HG03520 (cell line): ENCODE measurements at regions not wholly inside any gene's neighbourhood (a gene's known extent, or its start where the extent isn't known, plus 50 kb on each side); places are given as distances from the start of the nearest gene placed in this dataset.
"Not testable (repeated sequence)": the region's sequence is repeated elsewhere in the genome, so short reads cannot be mapped to it uniquely, and the experiment has no call there.

ENCODE experiments used
- ATAC-seq: cut with Tn5 transposase; IDR thresholded peaks from one replicate; pipeline ENCODE4 v1.9.1; 2021; ENCODE audit warnings: mild to moderate bottlenecking, moderate library complexity; ENCODE audit not compliant: unreplicated experiment

DNA sequence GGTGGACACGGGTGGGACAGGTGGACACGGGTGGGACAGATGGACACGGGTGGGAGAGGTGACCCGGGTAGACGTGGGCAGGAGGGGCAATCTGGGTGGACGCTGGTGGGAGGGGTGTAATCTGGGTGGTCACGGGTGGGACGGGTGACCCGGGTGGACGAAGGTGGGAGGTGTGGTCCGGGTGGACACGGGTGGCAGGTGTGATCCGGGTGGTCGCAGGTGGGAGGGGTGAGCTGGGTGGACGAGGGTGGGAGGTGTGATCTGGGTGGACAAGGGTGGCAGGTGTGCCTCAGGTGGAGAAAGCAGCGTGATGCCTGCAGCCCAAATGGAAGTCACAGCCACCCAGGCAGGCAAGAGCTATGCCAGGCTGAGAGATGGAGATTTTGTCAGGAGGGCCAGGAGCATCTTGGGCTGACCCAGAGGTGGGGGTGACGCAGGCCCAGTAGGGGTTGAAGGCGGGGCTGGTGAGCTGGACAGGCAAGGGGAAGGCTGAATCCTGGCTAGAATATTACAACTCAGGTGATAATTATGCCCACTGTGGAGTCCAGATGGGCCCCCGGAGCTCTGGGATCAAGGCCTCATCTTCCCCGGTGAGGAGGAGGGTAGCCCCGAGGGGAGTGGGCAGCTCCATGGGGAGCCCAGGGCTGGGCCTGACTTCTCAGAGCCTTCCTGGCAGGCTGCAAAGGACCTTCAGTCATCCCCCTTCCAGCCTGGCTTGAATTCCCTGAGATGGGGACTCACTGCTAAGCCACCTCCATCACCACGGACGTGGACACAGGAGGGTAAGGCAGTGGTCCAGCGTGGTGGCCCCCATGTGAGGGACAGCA lies 100.0 kb downstream of the ADRA2C start:
- ATAC-seq = no peak

DNA sequence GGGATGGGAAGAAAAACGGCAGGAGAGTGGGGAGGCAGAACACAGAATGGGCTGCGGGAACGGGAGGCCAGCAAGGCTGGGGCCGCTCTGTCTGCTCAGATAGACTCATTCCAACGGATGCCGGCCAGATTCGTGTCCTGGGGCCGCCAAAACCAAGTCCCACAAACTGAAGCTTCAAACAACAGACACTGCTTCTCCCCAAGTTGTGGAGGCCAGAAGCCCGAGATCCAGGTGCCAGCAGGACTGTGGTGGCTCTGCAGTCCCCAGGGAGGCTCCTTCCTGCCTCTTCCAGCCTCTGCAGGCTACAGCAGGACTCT lies 100.6 kb downstream of the ADRA2C start:
- no peak for ATAC-seq

DNA sequence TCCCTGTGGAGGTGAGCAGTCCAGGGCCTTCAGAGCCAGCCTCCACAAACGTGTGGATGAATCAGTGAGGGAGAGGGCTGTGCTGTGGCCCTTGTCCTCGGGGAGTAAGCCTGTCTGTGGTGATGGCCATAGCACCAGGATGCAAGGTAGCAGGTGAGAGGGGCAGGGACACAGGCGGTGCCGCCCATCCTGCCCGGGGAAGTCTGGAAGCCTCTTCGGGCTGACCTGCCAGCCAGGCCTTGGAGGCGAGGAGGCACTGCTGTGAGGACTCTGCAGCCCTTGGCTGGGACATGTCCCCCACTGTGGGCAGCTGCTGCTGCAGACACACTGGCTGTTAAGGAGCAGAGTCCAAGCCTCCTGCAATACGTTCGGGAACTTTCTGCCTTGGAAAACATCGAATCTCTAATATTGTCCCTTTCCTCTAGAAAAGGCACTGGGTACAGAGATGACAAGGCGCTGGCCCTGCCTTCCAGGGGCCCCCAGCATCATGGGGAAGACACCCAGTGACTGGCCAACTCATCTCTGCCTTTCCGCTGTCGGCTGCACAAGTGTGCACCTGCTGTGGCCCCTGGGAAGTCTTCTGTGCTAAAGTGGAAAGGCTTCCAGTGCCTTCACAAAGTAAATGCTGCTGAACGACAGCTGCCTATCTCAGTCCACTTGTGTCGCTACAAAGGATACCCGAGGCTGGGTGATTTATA lies 101.4 kb downstream of the ADRA2C start:
- no peak for ATAC-seq

DNA sequence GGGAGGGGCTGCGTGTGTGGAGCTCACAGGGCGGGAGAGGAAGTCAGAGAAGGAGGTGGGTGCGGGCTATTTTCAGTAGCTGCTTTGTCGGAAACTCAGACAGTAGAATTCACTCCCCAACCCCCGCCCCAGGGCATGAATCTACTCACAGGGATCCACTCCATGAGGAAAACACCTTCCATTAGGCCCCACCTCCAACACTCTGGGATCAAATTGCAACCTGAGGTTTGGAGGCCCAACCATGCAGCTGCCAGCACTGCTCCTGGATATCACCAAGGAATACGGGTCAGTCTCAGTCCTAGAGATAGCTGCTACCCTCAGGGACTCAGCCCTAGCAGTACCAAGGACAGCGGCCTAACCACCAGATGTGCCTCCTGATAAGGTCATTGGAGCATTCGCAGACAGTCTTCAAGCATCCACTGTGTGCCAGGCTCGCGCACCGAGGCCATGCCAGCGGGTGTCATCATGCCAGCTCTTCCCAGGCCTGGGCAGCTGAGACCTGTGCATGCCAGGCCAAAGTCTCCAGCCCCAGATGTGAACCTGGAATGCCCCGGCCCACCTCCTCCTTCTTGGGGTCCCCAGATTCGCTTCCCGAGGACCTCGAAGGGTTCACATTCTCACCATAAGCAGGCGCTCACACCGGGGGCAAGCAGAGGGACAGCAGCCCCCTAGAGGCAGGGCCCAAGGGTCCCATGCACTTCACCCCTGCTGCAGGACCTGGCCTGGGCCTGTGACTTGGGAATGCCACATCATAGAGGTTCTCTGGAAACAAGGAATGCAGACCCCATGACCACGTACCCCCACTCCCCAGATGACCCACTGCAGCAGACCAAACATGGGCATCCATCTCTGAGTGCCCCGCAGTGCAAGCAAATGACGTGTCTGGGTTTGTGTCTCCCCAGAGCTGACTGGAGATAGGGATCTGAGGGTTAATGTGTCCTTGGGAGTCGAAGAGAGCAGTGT lies 102.3 kb downstream of the ADRA2C start:
- ATAC-seq = no peak

DNA sequence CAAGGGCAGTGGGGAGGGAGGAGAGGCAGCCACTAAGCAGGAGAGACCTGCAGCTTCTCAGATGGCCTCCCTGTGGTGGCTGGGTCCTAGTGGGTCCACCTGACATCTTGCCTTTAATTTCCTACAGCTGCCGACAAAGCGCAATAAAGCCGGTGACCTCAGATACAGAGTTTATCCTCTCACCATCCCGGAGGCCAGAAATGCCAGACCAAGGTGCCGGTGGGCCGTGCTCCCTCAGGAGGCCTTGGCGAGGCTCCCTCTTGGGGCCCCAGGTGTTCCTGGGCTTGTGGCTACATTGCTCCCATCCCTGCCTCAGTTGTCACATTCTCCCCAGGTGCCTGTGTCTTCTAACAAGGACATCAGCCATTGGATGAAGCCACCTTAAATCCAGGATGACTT lies 103.0 kb downstream of the ADRA2C start:
- ATAC-seq = no peak

DNA sequence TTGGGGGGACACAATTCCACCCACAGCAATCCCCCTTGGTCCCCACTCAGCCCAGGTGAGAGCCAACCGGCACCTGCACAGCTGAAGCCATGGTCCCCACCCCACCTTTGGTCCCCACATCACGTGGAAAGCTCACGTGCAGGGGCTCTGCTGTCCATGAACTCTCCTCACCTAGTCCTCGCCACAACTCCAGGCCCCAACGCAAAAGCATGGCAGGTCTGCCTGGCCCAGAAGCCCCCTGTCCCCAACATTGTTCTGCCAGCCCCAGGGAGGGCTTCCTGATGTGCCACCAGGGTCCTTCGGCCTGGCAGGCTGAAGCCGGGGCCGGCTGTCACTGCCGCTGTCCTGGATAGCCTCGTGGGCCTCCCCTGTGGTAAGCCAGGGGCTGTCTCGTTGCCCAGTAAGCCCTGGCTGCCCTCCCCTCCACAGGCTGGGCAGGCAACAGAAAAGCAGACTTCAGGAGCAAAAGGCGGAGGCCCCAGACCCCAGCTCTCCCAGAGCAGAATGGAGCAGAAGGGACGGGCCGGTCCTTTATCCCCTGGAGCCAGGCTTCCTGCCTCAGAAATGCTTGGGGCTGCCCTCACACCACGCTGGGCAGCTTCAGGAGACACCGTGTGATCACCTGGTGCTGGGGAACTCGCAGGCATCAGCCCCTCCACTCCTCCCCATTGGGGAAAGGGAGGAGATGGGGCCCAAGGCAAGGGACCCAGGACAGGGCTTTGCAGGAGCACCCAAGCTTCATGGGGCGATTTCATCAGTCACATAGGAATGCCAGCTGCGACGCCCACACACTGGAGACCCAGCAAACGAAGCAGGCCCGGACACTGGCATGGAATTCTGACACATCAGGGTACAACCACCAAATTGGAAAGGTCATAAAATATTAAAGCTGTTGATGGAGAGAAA lies 103.7 kb downstream of the ADRA2C start:
- no peak for ATAC-seq

DNA sequence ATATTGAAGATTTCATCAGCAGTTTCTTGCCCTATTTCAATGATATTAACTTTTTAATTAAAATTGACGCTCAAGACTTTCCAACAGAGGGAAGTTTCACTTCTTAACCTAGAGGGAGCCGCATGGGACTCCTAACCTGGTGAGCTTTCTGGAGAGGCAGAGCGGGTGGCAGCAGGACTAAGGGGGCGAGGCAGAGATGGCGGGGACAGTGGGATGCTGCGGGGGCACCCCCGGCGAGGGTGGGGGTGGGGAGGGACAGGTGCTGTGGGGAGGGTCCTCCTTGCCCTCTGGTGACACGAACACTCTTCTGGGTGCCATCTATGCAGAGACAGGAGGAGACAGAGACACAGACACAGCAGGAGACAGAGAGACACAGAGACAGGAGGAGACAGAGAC lies 104.4 kb downstream of the ADRA2C start:
- ATAC-seq = no peak

DNA sequence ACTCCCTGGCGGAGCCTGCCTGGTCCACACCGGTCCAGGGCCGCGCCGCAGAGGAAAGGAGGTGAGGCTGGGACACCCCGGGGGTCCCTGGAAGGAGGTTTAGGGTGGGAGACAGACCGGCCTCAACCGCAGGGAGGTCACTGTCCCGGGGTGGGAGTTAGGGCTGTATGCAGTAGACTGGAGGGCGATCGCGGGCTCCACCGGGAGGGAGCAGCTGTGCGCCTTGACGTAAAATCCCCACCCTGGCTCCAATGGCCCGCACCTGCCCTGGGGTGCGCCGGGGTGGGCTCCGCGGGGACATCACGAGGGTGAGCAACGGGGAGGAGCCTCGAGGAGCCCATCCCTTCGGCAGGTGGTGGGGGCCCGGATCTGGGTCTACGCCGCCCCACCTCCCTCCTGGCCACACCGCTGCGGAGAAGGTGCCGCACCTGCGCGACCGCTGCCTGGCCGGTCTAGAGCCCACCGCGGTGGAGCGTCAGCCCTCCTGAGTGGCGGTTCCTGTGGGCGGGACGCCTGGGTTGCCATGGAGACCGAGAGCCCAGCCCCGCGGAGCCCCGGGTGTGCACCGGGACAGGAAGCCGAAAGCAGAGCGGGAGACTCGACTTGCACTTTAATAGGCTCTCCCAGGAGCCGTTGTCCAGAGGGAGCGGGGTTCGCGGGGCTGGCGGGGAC lies 105.1 kb downstream of the ADRA2C start:
- ATAC-seq = no peak

DNA sequence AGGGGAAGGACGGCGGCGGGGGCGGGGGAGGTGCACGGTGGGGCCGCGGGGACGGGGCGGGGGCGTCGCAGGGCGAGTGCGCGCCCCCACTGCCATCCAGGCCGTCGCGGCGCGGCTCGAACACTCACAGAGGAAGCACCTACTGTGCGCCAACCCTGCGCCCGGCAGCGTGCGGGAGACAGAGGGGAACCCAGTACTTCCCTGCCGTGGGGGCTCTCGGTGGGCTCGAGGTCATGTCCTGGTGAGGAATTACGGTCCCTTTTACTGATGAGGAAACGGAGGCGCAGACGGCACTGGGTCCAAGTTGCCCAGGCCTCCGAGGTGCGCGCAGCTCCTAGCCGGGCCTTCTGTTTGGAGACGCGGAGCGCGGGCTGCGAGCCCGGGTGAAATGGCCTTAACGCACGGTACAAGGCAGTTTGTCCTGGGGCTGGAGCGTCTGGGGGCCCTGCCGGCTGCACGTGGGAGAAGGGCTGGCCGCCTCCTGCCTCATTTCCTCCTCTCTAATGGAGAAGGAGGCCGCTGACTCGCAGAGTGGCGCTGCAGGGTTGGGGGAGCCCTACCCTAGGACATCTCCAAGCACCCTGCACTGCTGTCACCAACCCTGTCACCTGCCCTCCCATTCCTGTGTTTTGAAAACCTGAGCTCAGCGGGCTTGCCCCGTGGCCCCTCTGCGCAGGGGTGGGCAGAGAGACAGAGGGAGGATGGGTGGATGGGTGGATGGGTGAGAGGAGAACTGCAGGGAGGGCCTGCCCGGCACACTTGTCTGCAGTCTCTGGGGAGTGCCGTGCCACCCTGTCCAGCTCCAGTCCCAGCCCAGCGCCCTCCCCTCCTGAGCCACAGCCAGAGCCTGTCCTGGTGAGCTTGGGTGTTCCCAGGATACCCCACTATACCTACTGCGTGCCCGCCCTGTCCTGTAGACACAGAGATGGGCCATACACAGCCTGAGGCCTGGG lies 106.0 kb downstream of the ADRA2C start:
- ATAC-seq = no peak

DNA sequence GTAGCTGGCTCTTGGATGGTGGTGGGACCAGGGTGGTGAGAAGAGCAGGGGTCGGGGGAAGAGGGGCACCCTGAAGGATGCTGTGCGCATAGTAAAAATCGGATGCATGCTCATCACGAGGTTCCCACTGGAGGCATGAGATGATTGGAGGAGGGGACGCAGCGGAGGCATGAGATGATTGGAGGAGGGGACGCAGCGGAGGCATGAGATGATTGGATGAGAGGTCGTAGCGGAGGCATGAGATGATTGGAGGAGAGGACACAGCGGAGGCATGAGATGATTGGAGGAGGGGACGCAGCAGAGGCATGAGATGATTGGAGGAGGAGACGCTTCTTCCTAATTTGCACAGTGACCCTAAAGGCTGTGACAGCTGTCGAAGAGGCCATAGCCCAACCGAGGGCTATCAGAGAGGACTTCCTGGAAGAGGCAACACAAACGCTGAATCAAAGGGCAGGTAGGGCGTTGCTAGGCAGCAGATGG lies 106.7 kb downstream of the ADRA2C start:
- no peak for ATAC-seq

DNA sequence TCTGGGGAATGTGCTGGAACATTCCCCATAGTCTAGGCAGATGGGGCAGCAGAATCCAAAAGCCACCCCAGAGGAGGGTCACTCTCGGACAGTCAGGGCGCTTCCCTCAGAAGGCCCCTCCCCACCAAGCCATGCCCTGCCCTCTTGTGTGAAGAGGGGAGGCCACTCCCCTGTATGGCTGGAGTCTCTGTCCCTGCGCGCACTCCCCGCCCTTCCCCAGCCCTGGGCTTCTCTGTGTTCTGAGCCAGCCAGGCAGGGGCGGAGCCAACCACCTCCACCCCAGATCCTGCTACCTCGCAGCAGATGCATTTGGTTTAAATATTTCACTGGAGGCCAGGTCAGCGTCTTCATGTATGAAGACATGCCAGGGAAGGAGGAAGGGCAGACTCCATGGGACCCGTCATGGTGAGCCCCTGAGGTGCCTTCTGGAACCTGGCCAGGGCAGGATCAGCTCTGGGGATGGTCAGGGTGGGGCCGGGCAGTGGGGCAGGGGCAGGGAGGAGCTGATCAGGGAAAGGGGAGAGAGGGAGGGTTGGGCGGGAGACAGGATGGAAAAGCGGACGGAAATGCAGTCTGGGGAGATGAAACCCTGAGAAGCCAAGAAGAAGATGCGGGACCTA lies 107.3 kb downstream of the ADRA2C start:
- no peak for ATAC-seq

DNA sequence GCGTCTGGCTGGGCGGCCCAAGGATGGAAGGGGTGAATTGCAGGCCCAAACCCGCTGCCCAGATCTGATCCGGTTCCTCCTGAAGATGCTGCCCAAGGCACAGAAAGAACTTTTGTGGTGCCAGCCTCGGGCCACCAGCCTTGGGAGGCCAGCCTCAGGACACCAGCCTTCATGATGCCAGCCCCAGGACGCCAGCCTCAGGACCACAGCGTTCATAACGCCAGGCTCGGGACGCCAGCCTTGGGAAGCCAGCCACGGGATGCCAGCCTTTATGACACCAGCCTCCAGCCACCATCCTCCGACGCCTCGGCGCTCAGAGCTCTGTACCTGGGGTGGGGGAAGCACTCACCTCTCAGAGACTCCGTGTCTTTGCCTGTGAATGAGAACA lies 107.8 kb downstream of the ADRA2C start:
- no peak for ATAC-seq

DNA sequence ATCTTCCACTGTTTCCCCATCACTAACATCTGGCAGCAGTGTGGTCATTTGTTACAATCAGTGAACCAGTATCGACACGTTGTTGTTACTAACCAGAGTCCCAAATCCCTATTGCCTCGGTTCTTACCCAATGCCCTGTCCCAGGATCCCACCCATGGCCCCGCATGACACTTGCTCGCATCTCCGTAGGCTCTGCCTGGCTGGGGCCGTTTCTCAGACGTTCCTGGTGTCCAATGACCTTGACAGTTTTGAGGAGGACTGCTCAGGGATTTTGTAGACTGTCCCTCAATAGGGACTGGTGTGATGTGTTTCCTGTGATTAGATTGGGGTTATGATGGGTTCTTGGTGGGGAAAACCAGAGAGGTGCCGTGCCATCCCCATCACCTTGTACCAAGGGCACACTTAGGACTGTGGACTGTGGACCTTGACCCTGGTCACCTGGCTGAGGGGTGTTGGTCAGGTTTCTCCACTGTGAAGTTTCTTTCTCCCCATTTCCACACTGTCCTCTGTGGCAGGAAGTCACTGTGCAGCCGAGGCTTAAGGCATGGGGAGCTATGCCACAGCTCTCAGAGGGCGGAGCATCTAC lies 108.4 kb downstream of the ADRA2C start:
- no peak for ATAC-seq

DNA sequence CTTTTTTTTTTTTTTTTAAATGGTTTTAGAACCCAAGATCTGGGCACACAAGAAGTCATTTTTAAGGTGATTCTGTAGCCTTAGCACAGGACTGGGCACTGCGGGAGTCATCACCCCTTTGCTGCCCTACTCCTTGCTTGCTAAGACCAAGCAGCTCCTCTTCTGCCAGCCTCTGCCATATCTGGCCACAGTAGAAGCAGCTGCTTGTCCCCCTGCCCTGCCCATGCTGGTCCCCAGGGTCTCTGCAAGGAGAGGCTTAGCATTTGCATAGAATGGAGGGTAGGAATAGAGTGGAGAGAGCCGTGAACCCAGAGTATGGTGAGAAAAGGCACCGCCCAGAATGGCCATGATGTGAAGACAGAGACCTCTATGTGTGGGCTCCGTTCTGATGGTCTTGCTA lies 109.3 kb downstream of the ADRA2C start:
- no peak for ATAC-seq

DNA sequence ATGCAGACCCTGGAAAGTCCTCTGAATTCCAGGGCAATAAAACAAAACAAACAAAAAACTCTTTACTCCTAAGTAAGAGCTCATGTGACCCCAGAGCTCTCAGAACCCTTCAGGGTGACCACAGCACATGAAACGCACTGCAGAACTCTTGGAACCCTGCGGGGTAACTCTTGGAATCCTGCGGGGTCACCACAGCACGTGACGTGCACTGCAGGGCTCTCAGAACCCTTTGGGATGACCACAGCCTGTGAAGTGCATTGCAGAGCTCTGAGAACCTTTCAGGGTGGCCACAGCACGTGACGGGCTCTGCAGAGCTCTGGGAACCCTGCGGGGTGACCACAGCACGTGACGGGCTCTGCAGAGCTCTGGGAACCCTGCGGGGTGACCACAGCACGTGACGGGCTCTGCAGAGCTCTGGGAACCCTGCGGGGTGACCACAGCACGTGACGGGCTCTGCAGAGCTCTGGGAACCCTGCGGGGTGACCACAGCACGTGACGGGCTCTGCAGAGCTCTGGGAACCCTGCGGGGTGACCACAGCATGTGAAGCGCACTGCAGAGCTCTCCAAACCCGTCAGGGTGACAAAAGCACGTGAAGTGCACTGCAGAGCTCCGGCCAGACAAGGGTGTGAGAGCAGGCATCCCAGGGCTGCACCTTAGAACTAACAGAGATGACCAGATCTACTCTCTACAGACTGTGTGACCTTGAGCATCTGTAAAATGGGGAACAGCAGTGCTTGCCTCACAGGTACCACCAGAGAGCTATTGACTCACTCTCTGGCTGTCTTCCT lies 110.1 kb downstream of the ADRA2C start:
- ATAC-seq = not testable (repeated sequence)

DNA sequence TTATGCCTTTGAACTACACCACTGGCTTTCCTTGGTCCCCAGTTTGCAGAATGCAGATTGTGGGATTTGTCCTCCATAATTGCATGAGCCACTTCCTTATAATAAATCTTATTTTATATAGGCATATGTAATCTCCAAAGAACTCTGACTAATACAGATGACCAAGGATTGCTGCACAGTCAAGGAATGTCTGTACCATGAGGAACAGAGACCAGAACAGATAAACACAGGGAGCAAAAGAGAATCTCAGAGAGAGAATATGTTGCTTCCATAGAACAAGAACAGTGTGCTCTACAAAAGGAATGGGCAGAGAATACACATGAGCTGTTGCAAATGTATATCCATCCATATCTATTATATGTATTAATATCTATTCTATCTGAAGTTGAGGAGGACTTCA lies 111.1 kb downstream of the ADRA2C start:
- no peak for ATAC-seq

DNA sequence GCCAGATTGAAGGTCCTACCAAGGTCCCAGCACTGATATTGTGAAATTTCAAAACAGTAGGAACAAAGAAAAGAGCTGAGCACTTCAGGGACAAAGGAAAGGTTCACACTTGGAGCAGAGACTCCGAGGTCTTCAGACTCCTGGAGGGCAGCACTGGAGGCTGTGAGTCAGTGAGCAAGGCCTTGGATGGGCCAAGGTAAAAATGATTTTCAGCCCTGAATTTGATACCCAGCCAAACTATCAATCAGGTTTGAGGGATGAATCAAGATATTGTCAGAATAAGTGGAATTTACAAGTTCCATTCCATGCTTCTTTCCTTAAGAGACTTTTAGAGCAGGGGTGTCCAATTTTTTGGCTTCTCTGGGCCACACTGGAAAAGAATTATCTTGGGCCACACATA lies 111.7 kb downstream of the ADRA2C start:
- ATAC-seq = no peak
